ENCODE measurements at regions not wholly inside any gene's neighbourhood (a gene's known extent, or its start where the extent isn't known, plus 50 kb on each side); places are given as distances from the start of the nearest gene placed in this dataset.

DNA sequence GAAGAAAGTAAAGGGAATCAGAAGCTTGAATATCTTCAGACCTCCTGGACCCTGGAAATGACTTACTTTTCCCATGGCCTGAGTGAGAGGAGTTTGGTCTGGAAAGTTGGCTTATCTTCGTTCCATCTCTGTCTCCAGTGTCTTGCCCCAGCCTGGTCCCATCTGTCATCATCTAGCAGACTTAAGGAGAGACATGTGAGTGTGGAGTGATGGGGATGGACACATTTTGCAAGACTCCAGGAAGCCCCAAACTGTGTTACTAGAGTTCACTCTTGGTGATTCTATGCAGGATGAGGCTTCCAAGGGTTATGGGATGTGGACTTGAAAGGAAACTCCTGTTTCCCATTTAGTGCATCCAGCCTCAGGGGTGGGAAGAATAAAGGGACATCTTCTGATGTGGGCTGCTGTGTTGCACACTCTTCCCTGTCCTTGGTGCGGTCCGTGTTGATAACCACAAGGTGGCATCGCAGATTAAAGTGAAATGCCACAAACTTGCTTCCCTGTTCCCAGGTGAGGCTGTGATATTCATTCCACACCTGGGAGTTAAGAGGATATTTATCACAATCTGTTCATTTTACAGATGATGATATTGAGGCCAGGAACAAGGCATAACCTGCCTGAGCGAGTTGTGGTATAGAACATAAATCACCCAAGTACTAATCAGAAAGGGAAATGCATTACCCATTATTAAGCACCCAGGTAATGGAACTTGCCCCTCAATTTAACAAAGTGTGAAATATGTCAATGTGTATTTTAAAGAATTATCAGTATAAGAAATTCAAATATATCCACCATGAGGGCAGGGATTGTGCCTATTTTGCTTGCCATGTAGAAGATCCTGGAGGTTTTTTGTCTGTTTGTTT lies 269.9 kb upstream of the PAPPA start:
- Histone ChIP-seq H3K9me1 (ENCODE audit: control insufficient read depth, extremely low read depth, insufficient read depth, low read length) (no peaks in the 10 kb centered on the region), H3K27ac (ENCODE audit: control insufficient read depth, insufficient read depth, low read length) (no peak overlapping the region), H2AFZ (ENCODE audit: control insufficient read depth, low read length) (no peak overlapping the region), H3K4me3 (ENCODE audit: control insufficient read depth in 2 of 3, extremely low read depth in 1 of 3, insufficient read depth in 2 of 3, low read depth in 1 of 3, low read length in 3 of 3) (no peak overlapping the region), H3K4me2 (ENCODE audit: control insufficient read depth, extremely low read depth, insufficient read depth, low read depth, low read length) (no peak overlapping the region), H3K27me3 (ENCODE audit: control insufficient read depth, extremely low read depth, insufficient read depth, low read length) (no peaks in the 10 kb centered on the region), H3K36me3 (ENCODE audit: control insufficient read depth in 2 of 2, extremely low read depth in 1 of 2, insufficient read depth in 2 of 2, low read length in 2 of 2) (no peaks in the 10 kb centered on the region), H3K4me1 (ENCODE audit: control insufficient read depth, extremely low read depth, insufficient read depth, low read length) (no peaks in the 10 kb centered on the region), H4K20me1 (ENCODE audit: control insufficient read depth, extremely low read depth, insufficient read depth, low read length) (no peaks in the 10 kb centered on the region), H3K9me3 (ENCODE audit: control insufficient read depth, low read depth, low read length) (no peaks in the 10 kb centered on the region), H3K9ac (ENCODE audit: control insufficient read depth, extremely low read depth, insufficient read depth, low read length) (no peak overlapping the region), H3K79me2 (ENCODE audit: control insufficient read depth, insufficient read depth, low read length) (no peaks in the 10 kb centered on the region)
- dilution Hi-C loops (cut with MboI; ENCODE audit: extremely low pct_ligation_motif_present, low sequenced_read_pairs) = no loop called here
- FAIRE-seq (peak; percentile 93), DNase-seq (ENCODE audit: low read depth, low spot score) (peak; percentile 11)
- TF ChIP-seq, protein P1, sequence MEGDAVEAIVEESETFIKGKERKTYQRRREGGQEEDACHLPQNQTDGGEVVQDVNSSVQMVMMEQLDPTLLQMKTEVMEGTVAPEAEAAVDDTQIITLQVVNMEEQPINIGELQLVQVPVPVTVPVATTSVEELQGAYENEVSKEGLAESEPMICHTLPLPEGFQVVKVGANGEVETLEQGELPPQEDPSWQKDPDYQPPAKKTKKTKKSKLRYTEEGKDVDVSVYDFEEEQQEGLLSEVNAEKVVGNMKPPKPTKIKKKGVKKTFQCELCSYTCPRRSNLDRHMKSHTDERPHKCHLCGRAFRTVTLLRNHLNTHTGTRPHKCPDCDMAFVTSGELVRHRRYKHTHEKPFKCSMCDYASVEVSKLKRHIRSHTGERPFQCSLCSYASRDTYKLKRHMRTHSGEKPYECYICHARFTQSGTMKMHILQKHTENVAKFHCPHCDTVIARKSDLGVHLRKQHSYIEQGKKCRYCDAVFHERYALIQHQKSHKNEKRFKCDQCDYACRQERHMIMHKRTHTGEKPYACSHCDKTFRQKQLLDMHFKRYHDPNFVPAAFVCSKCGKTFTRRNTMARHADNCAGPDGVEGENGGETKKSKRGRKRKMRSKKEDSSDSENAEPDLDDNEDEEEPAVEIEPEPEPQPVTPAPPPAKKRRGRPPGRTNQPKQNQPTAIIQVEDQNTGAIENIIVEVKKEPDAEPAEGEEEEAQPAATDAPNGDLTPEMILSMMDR (optimal IDR thresholded peaks at IDR 0.05 in 1 of 3, IDR thresholded peaks at IDR 0.05 in 1 of 3, conservative IDR thresholded peaks at IDR 0.05 in 1 of 3; ENCODE audit: extremely low read depth in 1 of 3, insufficient read depth in 2 of 3, low read length in 3 of 3) = peak; percentile 67 to 98 (median 88)
- no peak for TF ChIP-seq EZH2 (IDR thresholded peaks at IDR 0.05; ENCODE audit: low read length)

- H4K20me1 ChIP-seq (ENCODE audit: control insufficient read depth, extremely low read depth, insufficient read depth, low read length) = no peaks in the 10 kb centered on the region
- H2AFZ ChIP-seq (ENCODE audit: control insufficient read depth, low read length) = no peak overlapping the region
- TF ChIP-seq EZH2 (IDR thresholded peaks at IDR 0.05; ENCODE audit: low read length) = no peak
- TF ChIP-seq, protein P1 (optimal IDR thresholded peaks at IDR 0.05 in 1 of 3, IDR thresholded peaks at IDR 0.05 in 1 of 3, conservative IDR thresholded peaks at IDR 0.05 in 1 of 3; ENCODE audit: extremely low read depth in 1 of 3, insufficient read depth in 2 of 3, low read length in 3 of 3) = no peak
- H3K9me3 ChIP-seq (ENCODE audit: control insufficient read depth, low read depth, low read length) = no peaks in the 10 kb centered on the region
- no peak overlapping the region for H3K4me2 ChIP-seq (ENCODE audit: control insufficient read depth, extremely low read depth, insufficient read depth, low read depth, low read length)
- dilution Hi-C loops (cut with MboI; ENCODE audit: extremely low pct_ligation_motif_present, low sequenced_read_pairs) = no loop called here
- no peaks in the 10 kb centered on the region for H3K4me1 ChIP-seq (ENCODE audit: control insufficient read depth, extremely low read depth, insufficient read depth, low read length)
- H3K27ac ChIP-seq (ENCODE audit: control insufficient read depth, insufficient read depth, low read length) = no peak overlapping the region
- no peaks in the 10 kb centered on the region for H3K27me3 ChIP-seq (ENCODE audit: control insufficient read depth, extremely low read depth, insufficient read depth, low read length)
- no peak overlapping the region for H3K9ac ChIP-seq (ENCODE audit: control insufficient read depth, extremely low read depth, insufficient read depth, low read length)
- FAIRE-seq (no peak), DNase-seq (ENCODE audit: low read depth, low spot score) (no peak)
- H3K36me3 ChIP-seq (ENCODE audit: control insufficient read depth in 2 of 2, extremely low read depth in 1 of 2, insufficient read depth in 2 of 2, low read length in 2 of 2) = no peaks in the 10 kb centered on the region
- H3K4me3 ChIP-seq (ENCODE audit: control insufficient read depth in 2 of 3, extremely low read depth in 1 of 3, insufficient read depth in 2 of 3, low read depth in 1 of 3, low read length in 3 of 3) = no peak overlapping the region
- H3K9me1 ChIP-seq (ENCODE audit: control insufficient read depth, extremely low read depth, insufficient read depth, low read length) = no peaks in the 10 kb centered on the region
- H3K79me2 ChIP-seq (ENCODE audit: control insufficient read depth, insufficient read depth, low read length) = no peaks in the 10 kb centered on the region
Measured at GRCh38 chr9:115884846-115885245, 268.7 kb upstream of the PAPPA start.
